Panc1 (cell line): ENCODE measurements at regions not wholly inside any gene's neighbourhood (a gene's known extent, or its start where the extent isn't known, plus 50 kb on each side); places are given as distances from the start of the nearest gene placed in this dataset.
A peak's percentile ranks its signal among the peaks of the same experiment; 100 is the strongest.

Experiments used
- ATAC-seq: fragments of 200-7000 bp; cut with Tn5 transposase; 2 replicates; pipeline ENCODE4 v1.9.1; 2020; ENCODE audit warnings: mild to moderate bottlenecking, moderate library complexity
- BruUV-seq: library from RNA; stranded (reverse); fragments of 400-500 nt; replicated peaks from 2 replicates; lab custom pipeline; 2021; lab: Mats Ljungman, UMichigan
- CTCF ChIA-PET: fragments of 300-600 bp; sonication (Branson Sonifier 250); formaldehyde crosslinking; loops from one replicate; lab custom pipeline; 2022; ENCODE audit warnings: antibody characterized with exemption; lab: Charles Lee
- POLR2A ChIA-PET: fragments of 300-600 bp; sonication (Branson Sonifier 250); formaldehyde crosslinking; loops from one replicate; lab custom pipeline; 2022; ENCODE audit warnings: antibody characterized with exemption; lab: Charles Lee
- DNase-seq: peaks from one replicate; pipeline ENCODE4 v3.0.0-alpha.2; 2010; ENCODE audit warnings: low read depth, low spot score
- H3K27ac ChIP-seq: 2 replicates; pipeline ENCODE4 v1.5.1; 2011; ENCODE audit warnings: mild to moderate bottlenecking, low read length, inconsistent platforms
- H3K27me3 ChIP-seq: fragments of 200-500 bp; sonication (Bioruptor generic); 2 replicates; pipeline ENCODE4 v1.6.0; 2014; ENCODE audit warnings: low read length, inconsistent platforms; ENCODE audit not compliant: control insufficient read depth, insufficient read depth
- H3K36me3 ChIP-seq: fragments of 200-500 bp; sonication (Bioruptor generic); 2 replicates; pipeline ENCODE4 v1.5.1; 2014; ENCODE audit warnings: inconsistent platforms, mild to moderate bottlenecking, low read length, moderate library complexity; ENCODE audit not compliant: control insufficient read depth, insufficient read depth
- H3K4me1 ChIP-seq: 2 replicates; pipeline ENCODE4 v1.5.1; 2011; ENCODE audit warnings: inconsistent platforms, mild to moderate bottlenecking, low read length, moderate library complexity; ENCODE audit not compliant: control insufficient read depth, insufficient read depth
- H3K4me3 ChIP-seq, 2 experiments: 2 replicates each; pipeline ENCODE4 v1.5.1; 2011 to 2012; ENCODE audit warnings: low read depth in 2 of 2, low read length in 2 of 2, mild to moderate bottlenecking in 2 of 2, inconsistent platforms in 1 of 2, moderate library complexity in 1 of 2
- H3K9me3 ChIP-seq: fragments of 200-500 bp; sonication (Bioruptor generic); 2 replicates; pipeline ENCODE4 v1.5.1; 2014; ENCODE audit warnings: low read depth, mild to moderate bottlenecking, inconsistent platforms, low read length, moderate library complexity; ENCODE audit not compliant: control insufficient read depth, insufficient read depth
- CTCF ChIP-seq: fragments of 450-650 bp; IDR thresholded peaks from 2 replicates; pipeline ENCODE4 v1.5.1; 2017; ENCODE audit warnings: mild to moderate bottlenecking
- POLR2AphosphoS5 ChIP-seq: IDR thresholded peaks from 2 replicates; pipeline ENCODE4 v1.6.1; 2012; ENCODE audit warnings: mild to moderate bottlenecking, low read depth, low read length, moderate library complexity
- REST ChIP-seq, 2 experiments: IDR thresholded peaks; 2 replicates each; pipeline ENCODE4 v1.6.1; 2011 to 2012; ENCODE audit warnings: low read depth in 2 of 2, control low read depth in 1 of 2, low read length in 1 of 2, mild to moderate bottlenecking in 1 of 2, moderate library complexity in 1 of 2; ENCODE audit not compliant: insufficient read depth in 1 of 2
- SIN3A ChIP-seq: IDR thresholded peaks from 2 replicates; pipeline ENCODE4 v1.6.1; 2012; ENCODE audit warnings: low read depth, mild to moderate bottlenecking, low read length, moderate library complexity, borderline replicate concordance; ENCODE audit not compliant: insufficient read depth
- TCF7L2 ChIP-seq: IDR thresholded peaks from 2 replicates; pipeline ENCODE4 v1.6.1; 2011; ENCODE audit warnings: mild to moderate bottlenecking, low read depth, low read length, inconsistent platforms
- in situ Hi-C: cut with HindIII; loops from 2 replicates; pipeline ENCODE4 v1.10.0; 2016; ENCODE audit warnings: low sequenced_read_pairs, low pct_unique_long_range_greater_than_20kb
- intact Hi-C: fragments of 100-400 bp; cut with micrococcal nuclease; formaldehyde crosslinking; loops from one replicate; pipeline ENCODE4 v1.10.0; 2022; ENCODE audit not compliant: unreplicated experiment

GRCh38 chr5:72599519-72600370, 92.5 kb upstream of the ZNF366 start:
- peaks cover 32% of the 10 kb centered on the region for H3K4me1 ChIP-seq
- intact Hi-C loops: no loop called here

GRCh38 chr5:72599065-72599433, 91.8 kb upstream of the ZNF366 start:
- H3K27me3 ChIP-seq: no peaks in the 10 kb centered on the region
- peaks cover 32% of the 10 kb centered on the region for H3K4me1 ChIP-seq
- peaks cover 16% of the 10 kb centered on the region; the same call in 1 of the 2 replicates for H3K9me3 ChIP-seq
- DNase-seq (no peak), ATAC-seq (no peak)
- in situ Hi-C loops: no loop called here
- peak overlapping the region; percentile 68 for H3K27ac ChIP-seq
- H3K36me3 ChIP-seq: no peaks in the 10 kb centered on the region
- ChIA-PET POLR2A (no interaction called here), CTCF (interaction anchor here (0.6 kb wide), 1 partner anchor 232 kb away, joined by 3 read pairs; no protein-coding TSS in a partner anchor)
- TF ChIP-seq TCF7L2 (no peak), POLR2AphosphoS5 (no peak), REST (IDR thresholded peaks at IDR 0.05; ENCODE audit: insufficient read depth in 1 of 2, low read depth in 2 of 2, low read length in 1 of 2) (no peak)
- intact Hi-C loops: no loop called here
- no TSS peak for BruUV-seq
- H3K4me3 ChIP-seq: no peak overlapping the region

More at GRCh38 chr5:72599519-72600370, 92.5 kb upstream of the ZNF366 start:
- H3K36me3 ChIP-seq: no peaks in the 10 kb centered on the region
- BruUV-seq: no TSS peak
- DNase-seq: no peak
- in situ Hi-C loops: no loop called here
- peak; percentile 69 for ATAC-seq
- ChIA-PET POLR2A (no interaction called here), CTCF (no interaction called here)
- no peaks in the 10 kb centered on the region for H3K27me3 ChIP-seq
- H3K4me3 ChIP-seq: no peak overlapping the region
- peak overlapping the region; percentile 68 for H3K27ac ChIP-seq
- no peak for TF ChIP-seq POLR2AphosphoS5
- no peak for TF ChIP-seq REST (IDR thresholded peaks at IDR 0.05; ENCODE audit: insufficient read depth in 1 of 2, low read depth in 2 of 2, low read length in 1 of 2)
- no peak for TF ChIP-seq SIN3A
- TF ChIP-seq CTCF: no peak
- TF ChIP-seq TCF7L2: no peak
- peaks cover 16% of the 10 kb centered on the region; the same call in 1 of the 2 replicates for H3K9me3 ChIP-seq
